ENCODE measurements at regions not wholly inside any gene's neighbourhood (a gene's known extent, or its start where the extent isn't known, plus 50 kb on each side); places are given as distances from the start of the nearest gene placed in this dataset.
"Not testable (repeated sequence)": the region's sequence is repeated elsewhere in the genome, so short reads cannot be mapped to it uniquely, and the experiment has no call there.

GRCh38 chr11:42840860-42841259 lies 470.9 kb upstream of the API5 start:
- H3K4me3 ChIP-seq: no peak overlapping the region
- no peaks in the 10 kb centered on the region for H3K27me3 ChIP-seq
- no peak for DNase-seq
- intact Hi-C loops (cut with DNase I; ENCODE audit: low total_unique reads): no loop called here
- H3K36me3 ChIP-seq: no peaks in the 10 kb centered on the region
- H3K27ac ChIP-seq: no peak overlapping the region
- H3K4me1 ChIP-seq: no peaks in the 10 kb centered on the region
- TF ChIP-seq CTCF (IDR thresholded peaks at IDR 0.05) (no peak), POLR2A (IDR thresholded peaks at IDR 0.05) (no peak)
- H3K9me3 ChIP-seq: no peaks in the 10 kb centered on the region

DNA sequence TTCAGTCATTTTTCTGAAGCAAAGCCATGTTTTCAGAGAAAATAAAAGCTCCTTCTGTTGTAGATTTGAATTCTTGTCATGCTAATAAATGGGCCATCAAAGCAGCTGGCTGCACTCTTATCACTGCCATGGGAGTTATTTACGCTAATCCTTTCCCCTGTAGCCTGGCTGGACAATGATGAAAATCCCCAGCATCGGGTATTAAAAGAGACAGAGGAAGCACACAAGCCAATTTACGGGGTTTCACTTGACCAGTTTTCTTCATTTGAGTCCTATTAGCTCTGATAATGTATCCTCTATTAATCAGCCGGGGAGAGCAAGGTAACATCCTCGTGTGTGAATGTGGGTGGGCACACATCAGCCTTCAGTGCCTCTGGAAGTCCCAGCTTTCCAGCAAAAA lies 470.2 kb upstream of the API5 start:
- no peak for DNase-seq
- Histone ChIP-seq H3K4me3 (no peak overlapping the region), H3K9me3 (no peaks in the 10 kb centered on the region), H3K4me1 (no peaks in the 10 kb centered on the region), H3K27me3 (no peaks in the 10 kb centered on the region), H3K27ac (no peak overlapping the region), H3K36me3 (no peaks in the 10 kb centered on the region)
- intact Hi-C loops (cut with DNase I; ENCODE audit: low total_unique reads): no loop called here
- TF ChIP-seq CTCF (IDR thresholded peaks at IDR 0.05) (no peak), POLR2A (IDR thresholded peaks at IDR 0.05) (no peak)

DNA sequence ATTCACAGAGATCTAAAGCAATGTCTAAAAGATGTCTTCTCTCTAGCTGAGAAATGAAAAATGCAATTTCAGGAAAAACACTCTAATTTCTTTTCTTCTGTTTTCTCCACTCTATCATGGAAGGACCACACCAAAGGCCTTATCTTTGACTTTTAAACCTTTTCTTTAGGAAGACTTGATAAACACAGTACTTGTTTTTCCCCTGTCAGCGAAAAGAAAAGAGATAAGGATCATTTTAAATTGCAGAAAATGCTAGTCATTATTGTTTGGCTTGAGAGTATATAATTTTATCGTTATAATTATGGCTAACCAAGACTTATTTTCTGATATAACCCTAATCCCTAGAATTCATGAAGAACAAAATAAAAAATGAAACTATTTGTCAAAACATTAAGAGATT lies 462.4 kb upstream of the API5 start:
- H3K4me3 ChIP-seq: no peak overlapping the region
- H3K27ac ChIP-seq: no peak overlapping the region
- DNase-seq: no peak
- no peaks in the 10 kb centered on the region for H3K27me3 ChIP-seq
- H3K4me1 ChIP-seq: no peaks in the 10 kb centered on the region
- TF ChIP-seq POLR2A (IDR thresholded peaks at IDR 0.05) (no peak), CTCF (IDR thresholded peaks at IDR 0.05) (no peak)
- intact Hi-C loops (cut with DNase I; ENCODE audit: low total_unique reads): no loop called here
- no peaks in the 10 kb centered on the region for H3K9me3 ChIP-seq
- H3K36me3 ChIP-seq: no peaks in the 10 kb centered on the region

GRCh38 chr11:42857344-42857743 lies 454.5 kb upstream of the API5 start:
- Histone ChIP-seq H3K27me3 (no peaks in the 10 kb centered on the region), H3K9me3 (no peaks in the 10 kb centered on the region), H3K27ac (no peak overlapping the region), H3K36me3 (no peaks in the 10 kb centered on the region), H3K4me1 (no peaks in the 10 kb centered on the region), H3K4me3 (no peak overlapping the region)
- intact Hi-C loops (cut with DNase I; ENCODE audit: low total_unique reads): no loop called here
- DNase-seq: no peak
- TF ChIP-seq POLR2A (IDR thresholded peaks at IDR 0.05) (no peak), CTCF (IDR thresholded peaks at IDR 0.05) (no peak)

DNA sequence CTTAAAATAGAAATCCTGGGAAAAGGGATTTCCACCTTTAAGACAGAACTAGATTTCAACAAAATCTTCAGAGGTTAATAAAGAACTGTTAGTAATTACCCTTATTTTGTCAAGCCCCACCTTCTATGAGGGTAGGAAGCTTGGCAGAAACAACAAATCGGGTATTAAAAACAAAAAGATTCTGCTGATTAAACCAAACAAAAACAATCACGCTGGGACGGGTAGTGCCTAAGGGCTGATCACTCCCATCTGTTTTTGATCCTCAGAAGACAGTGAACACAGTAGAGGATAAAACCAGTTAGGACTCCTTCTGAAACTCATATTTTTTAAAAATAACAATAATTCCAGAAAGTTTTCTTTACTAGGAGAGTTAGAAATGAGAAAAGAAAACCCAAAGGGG lies 441.3 kb upstream of the API5 start:
- H3K27ac ChIP-seq: no peak overlapping the region
- H3K4me3 ChIP-seq: no peak overlapping the region
- no peak for TF ChIP-seq CTCF (IDR thresholded peaks at IDR 0.05)
- no peak for TF ChIP-seq POLR2A (IDR thresholded peaks at IDR 0.05)
- intact Hi-C loops (cut with DNase I; ENCODE audit: low total_unique reads): no loop called here
- H3K4me1 ChIP-seq: no peaks in the 10 kb centered on the region
- no peak for DNase-seq
- no peaks in the 10 kb centered on the region for H3K9me3 ChIP-seq
- no peaks in the 10 kb centered on the region for H3K27me3 ChIP-seq
- H3K36me3 ChIP-seq: no peaks in the 10 kb centered on the region

DNA sequence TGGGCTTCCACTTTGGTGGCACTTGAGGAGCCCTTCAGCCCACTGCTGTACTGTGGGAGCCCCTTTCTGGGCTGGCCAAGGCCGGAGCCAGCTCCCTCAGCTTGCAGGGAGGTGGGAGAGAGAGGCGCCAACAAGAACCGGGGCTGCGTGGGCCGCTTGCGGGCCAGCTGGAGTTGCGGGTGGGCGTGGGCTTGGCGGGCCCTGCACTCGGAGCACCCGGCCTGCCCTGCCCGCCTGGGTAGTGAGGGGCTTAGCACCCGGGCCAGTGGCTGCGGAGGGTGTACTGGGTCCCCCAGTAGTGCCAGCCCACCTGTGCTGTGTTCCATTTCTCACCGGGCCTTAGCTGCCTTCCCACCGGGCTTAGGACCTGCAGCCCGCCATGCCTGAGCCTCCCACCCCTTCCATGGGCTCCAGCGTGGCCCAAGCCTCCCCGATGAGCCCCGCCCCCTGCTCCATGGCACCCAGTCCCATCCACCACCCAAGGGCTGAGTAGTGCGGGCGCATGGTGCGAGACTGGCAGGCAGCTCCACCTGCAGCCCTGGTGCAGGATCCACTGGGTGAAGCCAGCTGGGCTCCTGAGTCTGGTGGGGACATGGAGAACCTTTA lies 437.9 kb upstream of the API5 start:
- H3K36me3 ChIP-seq; H3K27me3 ChIP-seq; DNase-seq; H3K27ac ChIP-seq; intact Hi-C loops (cut with DNase I; ENCODE audit: low total_unique reads); H3K9me3 ChIP-seq; H3K4me1 ChIP-seq; H3K4me3 ChIP-seq: not testable (repeated sequence)

DNA sequence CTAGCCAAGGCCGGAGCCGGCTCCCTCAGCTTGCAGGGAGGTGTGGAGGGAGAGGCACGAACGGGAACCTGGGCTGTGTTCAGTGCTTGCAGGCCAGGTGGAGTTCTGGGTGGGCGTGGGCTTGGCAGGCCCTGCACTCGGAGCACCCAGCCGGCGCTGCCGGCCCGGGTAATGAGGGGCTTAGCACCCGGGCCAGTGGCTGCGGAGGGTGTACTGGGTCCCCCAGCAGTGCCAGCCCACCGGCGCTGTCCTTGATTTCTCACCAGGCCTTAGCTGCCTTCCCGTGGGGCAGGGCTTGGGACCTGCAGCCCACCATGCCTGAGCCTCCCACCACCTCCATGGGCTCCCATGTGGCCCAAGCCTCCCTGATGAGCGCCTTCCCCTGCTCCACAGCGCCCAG lies 430.5 kb upstream of the API5 start:
- DNase-seq; H3K4me1 ChIP-seq; H3K36me3 ChIP-seq; intact Hi-C loops (cut with DNase I; ENCODE audit: low total_unique reads); H3K27me3 ChIP-seq; H3K9me3 ChIP-seq; H3K27ac ChIP-seq; H3K4me3 ChIP-seq: not testable (repeated sequence)

Measured in uterus (tissue), 3 donors.